Activated CD8-positive, alpha-beta memory T cell treated with anti-CD3 and anti-CD28 coated beads, Interleukin-2, amount 50 U/mL, for 48 hours (primary cell): ENCODE measurements at regions not wholly inside any gene's neighbourhood (a gene's known extent, or its start where the extent isn't known, plus 50 kb on each side); places are given as distances from the start of the nearest gene placed in this dataset.

ENCODE experiments used
- DNase-seq: peaks from one replicate; pipeline ENCODE4 v3.0.0-alpha.2; 2020

- DNase-seq: no peak
Measured at GRCh38 chr4:115396034-115396433, 282.6 kb upstream of the NDST4 start.

GRCh38 chr4:115376866-115377265 is 263.4 kb upstream of the NDST4 start:
- no peak for DNase-seq

GRCh38 chr4:115374621-115375020 is 261.2 kb upstream of the NDST4 start:
- DNase-seq: no peak

- DNase-seq: no peak
Measured at GRCh38 chr4:115370490-115370889, 257.1 kb upstream of the NDST4 start.

GRCh38 chr4:115370012-115370411 is 256.6 kb upstream of the NDST4 start:
- DNase-seq: no peak

GRCh38 chr4:115366390-115366789 is 253.0 kb upstream of the NDST4 start:
- no peak for DNase-seq

- DNase-seq: no peak
Measured at GRCh38 chr4:115365185-115365584, 251.8 kb upstream of the NDST4 start.

- no peak for DNase-seq
Measured at GRCh38 chr4:115361781-115362180, 248.4 kb upstream of the NDST4 start.

GRCh38 chr4:115360431-115360830 is 247.0 kb upstream of the NDST4 start:
- no peak for DNase-seq

- DNase-seq: no peak
Measured at GRCh38 chr4:115357776-115358175, 244.4 kb upstream of the NDST4 start.

- no peak for DNase-seq
Measured at GRCh38 chr4:115356176-115356575, 242.8 kb upstream of the NDST4 start.

- no peak for DNase-seq
Measured at GRCh38 chr4:115355329-115355728, 241.9 kb upstream of the NDST4 start.

GRCh38 chr4:115353370-115353769 is 239.9 kb upstream of the NDST4 start:
- no peak for DNase-seq

GRCh38 chr4:115343171-115343570 is 229.8 kb upstream of the NDST4 start:
- DNase-seq: no peak

GRCh38 chr4:115334736-115335411 is 221.5 kb upstream of the NDST4 start:
- DNase-seq: no peak

- no peak for DNase-seq
Measured at GRCh38 chr4:115332078-115332477, 218.7 kb upstream of the NDST4 start.

- no peak for DNase-seq
Measured at GRCh38 chr4:115331241-115331640, 217.8 kb upstream of the NDST4 start.

GRCh38 chr4:115325836-115326235 is 212.4 kb upstream of the NDST4 start:
- no peak for DNase-seq

GRCh38 chr4:115323106-115323707 is 209.8 kb upstream of the NDST4 start:
- no peak for DNase-seq

- no peak for DNase-seq
Measured at GRCh38 chr4:115315182-115315581, 201.8 kb upstream of the NDST4 start.

GRCh38 chr4:115310641-115311040 is 197.2 kb upstream of the NDST4 start:
- DNase-seq: no peak

GRCh38 chr4:115294717-115295116 is 181.3 kb upstream of the NDST4 start:
- DNase-seq: no peak

- DNase-seq: no peak
Measured at GRCh38 chr4:115293093-115293462, 179.7 kb upstream of the NDST4 start.

GRCh38 chr4:115292320-115293092 is 179.1 kb upstream of the NDST4 start:
- no peak for DNase-seq
